ENCODE measurements at regions not wholly inside any gene's neighbourhood (a gene's known extent, or its start where the extent isn't known, plus 50 kb on each side); places are given as distances from the start of the nearest gene placed in this dataset.

DNA sequence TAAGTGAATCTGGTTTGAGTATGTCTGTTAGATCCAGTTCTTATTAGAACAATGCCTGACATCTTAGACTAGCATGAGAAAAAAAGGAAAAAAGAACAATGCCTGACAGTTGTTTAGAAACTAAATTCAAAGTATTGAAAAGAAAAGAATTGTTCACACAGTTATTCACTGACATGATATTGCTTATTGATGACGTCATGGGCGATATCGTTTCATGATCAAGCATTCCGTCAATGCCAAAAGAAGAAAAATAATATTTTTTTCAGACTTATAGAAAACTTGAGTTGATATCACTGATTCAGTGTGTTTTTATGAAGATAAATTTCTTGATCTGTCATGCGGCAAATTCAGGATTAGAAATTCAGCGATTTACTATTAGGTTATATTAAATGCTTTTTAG, 196.5 kb upstream of the AGR3 start:
- no peak overlapping the region for H3K4me3 ChIP-seq (replicated peaks in 1 of 4; ENCODE audit: control extremely low read depth in 1 of 4, insufficient read depth in 1 of 4, low read depth in 3 of 4, low read length in 4 of 4)
- no peaks in the 10 kb centered on the region for H3K36me3 ChIP-seq (ENCODE audit: control insufficient read depth, insufficient read depth, low read length)
- no peaks in the 10 kb centered on the region for H3K27me3 ChIP-seq (ENCODE audit: control insufficient read depth, insufficient read depth, low read length)
- no peaks in the 10 kb centered on the region for H3K9me3 ChIP-seq (ENCODE audit: control insufficient read depth, insufficient read depth, low read depth, low read length)
- no peaks in the 10 kb centered on the region for H4K20me1 ChIP-seq (ENCODE audit: control insufficient read depth, extremely low read depth, insufficient read depth, low read length)
- no peaks in the 10 kb centered on the region for H3K79me2 ChIP-seq (ENCODE audit: control insufficient read depth, insufficient read depth, low read length)
- no peaks in the 10 kb centered on the region for H3K4me1 ChIP-seq (ENCODE audit: control insufficient read depth, extremely low read depth, insufficient read depth, low read length)
- no peak overlapping the region for H3K4me2 ChIP-seq (ENCODE audit: extremely low read depth, insufficient read depth, low read length)
- no peak overlapping the region for H3K27ac ChIP-seq (ENCODE audit: insufficient read depth, low read length)
- H3K9ac ChIP-seq (ENCODE audit: insufficient read depth, low read length) = no peak overlapping the region
- DNase-seq (ENCODE audit: low read depth in 2 of 2) = no peak
- H2AFZ ChIP-seq (ENCODE audit: low read length) = no peak overlapping the region
- TF ChIP-seq, protein P1, sequence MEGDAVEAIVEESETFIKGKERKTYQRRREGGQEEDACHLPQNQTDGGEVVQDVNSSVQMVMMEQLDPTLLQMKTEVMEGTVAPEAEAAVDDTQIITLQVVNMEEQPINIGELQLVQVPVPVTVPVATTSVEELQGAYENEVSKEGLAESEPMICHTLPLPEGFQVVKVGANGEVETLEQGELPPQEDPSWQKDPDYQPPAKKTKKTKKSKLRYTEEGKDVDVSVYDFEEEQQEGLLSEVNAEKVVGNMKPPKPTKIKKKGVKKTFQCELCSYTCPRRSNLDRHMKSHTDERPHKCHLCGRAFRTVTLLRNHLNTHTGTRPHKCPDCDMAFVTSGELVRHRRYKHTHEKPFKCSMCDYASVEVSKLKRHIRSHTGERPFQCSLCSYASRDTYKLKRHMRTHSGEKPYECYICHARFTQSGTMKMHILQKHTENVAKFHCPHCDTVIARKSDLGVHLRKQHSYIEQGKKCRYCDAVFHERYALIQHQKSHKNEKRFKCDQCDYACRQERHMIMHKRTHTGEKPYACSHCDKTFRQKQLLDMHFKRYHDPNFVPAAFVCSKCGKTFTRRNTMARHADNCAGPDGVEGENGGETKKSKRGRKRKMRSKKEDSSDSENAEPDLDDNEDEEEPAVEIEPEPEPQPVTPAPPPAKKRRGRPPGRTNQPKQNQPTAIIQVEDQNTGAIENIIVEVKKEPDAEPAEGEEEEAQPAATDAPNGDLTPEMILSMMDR (conservative IDR thresholded peaks at IDR 0.05 in 1 of 2, IDR thresholded peaks at IDR 0.05 in 1 of 2; ENCODE audit: low read depth in 1 of 2, low read length in 2 of 2) = no peak
- TF ChIP-seq EZH2 (IDR thresholded peaks at IDR 0.05; ENCODE audit: low read length, missing control alignments) = no peak

DNA sequence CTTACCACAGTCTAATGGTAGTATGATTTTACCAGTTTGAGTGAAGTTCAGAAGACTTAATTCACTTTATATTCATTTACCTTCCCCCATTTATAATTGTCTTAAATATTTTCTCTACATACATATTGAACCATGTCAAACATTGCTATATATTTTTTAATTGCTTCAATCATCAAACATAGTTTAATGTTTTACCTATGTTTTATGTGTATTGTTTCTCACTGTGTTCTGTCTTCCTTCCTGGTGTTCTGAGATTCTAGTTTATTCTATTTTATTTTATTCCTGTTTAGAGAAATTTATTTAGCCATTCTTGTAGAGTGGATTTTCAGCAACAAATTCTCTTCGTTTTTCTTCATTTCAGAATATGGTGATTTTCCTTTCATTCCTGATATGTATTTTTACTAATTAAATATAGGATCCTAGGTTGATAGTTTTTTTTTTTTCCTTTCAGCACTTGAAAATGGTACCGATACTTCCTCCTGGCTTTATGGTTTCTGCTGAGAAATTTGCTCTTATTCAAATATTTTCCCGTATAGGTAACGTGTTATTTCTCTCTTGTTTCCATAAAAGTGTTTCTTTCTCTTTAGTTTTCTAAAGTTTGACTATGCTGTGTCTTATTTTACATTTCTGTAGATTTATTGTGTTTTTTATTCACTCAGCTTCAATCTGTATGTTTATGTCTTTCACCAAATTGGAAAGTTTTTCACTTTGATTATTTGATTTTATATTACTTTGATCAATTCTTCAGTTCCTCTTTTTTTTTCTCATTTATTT, 201.8 kb upstream of the AGR3 start:
- Histone ChIP-seq H4K20me1 (ENCODE audit: control insufficient read depth, extremely low read depth, insufficient read depth, low read length) (no peaks in the 10 kb centered on the region), H3K4me3 (replicated peaks in 1 of 4; ENCODE audit: control extremely low read depth in 1 of 4, insufficient read depth in 1 of 4, low read depth in 3 of 4, low read length in 4 of 4) (no peak overlapping the region), H3K4me2 (ENCODE audit: extremely low read depth, insufficient read depth, low read length) (no peak overlapping the region), H3K36me3 (ENCODE audit: control insufficient read depth, insufficient read depth, low read length) (no peaks in the 10 kb centered on the region), H3K27ac (ENCODE audit: insufficient read depth, low read length) (no peak overlapping the region), H2AFZ (ENCODE audit: low read length) (no peak overlapping the region), H3K4me1 (ENCODE audit: control insufficient read depth, extremely low read depth, insufficient read depth, low read length) (no peaks in the 10 kb centered on the region), H3K27me3 (ENCODE audit: control insufficient read depth, insufficient read depth, low read length) (no peaks in the 10 kb centered on the region), H3K9ac (ENCODE audit: insufficient read depth, low read length) (no peak overlapping the region), H3K9me3 (ENCODE audit: control insufficient read depth, insufficient read depth, low read depth, low read length) (no peaks in the 10 kb centered on the region), H3K79me2 (ENCODE audit: control insufficient read depth, insufficient read depth, low read length) (no peaks in the 10 kb centered on the region)
- DNase-seq (ENCODE audit: low read depth in 2 of 2) = no peak
- TF ChIP-seq EZH2 (IDR thresholded peaks at IDR 0.05; ENCODE audit: low read length, missing control alignments) = no peak
- TF ChIP-seq, protein P1 (conservative IDR thresholded peaks at IDR 0.05 in 1 of 2, IDR thresholded peaks at IDR 0.05 in 1 of 2; ENCODE audit: low read depth in 1 of 2, low read length in 2 of 2) = no peak

DNA sequence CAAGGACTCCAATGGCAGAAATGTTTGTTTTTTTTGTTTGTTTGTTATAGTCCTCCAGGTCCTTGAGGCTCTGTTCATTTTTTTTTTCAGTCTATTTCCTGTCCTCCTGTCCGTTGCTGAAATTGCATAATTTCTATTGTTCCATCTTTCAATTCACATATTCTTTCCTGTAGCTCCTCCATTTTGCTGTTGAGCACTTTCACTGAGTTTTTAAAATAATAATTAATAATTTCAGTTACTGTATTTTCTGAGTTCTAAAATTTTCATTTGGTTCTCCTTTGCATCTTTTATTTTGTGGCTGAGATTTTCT, 202.3 kb upstream of the AGR3 start:
- Histone ChIP-seq H3K27ac (ENCODE audit: insufficient read depth, low read length) (no peak overlapping the region), H3K27me3 (ENCODE audit: control insufficient read depth, insufficient read depth, low read length) (no peaks in the 10 kb centered on the region), H2AFZ (ENCODE audit: low read length) (no peak overlapping the region), H4K20me1 (ENCODE audit: control insufficient read depth, extremely low read depth, insufficient read depth, low read length) (no peaks in the 10 kb centered on the region), H3K79me2 (ENCODE audit: control insufficient read depth, insufficient read depth, low read length) (no peaks in the 10 kb centered on the region), H3K4me1 (ENCODE audit: control insufficient read depth, extremely low read depth, insufficient read depth, low read length) (no peaks in the 10 kb centered on the region), H3K9ac (ENCODE audit: insufficient read depth, low read length) (no peak overlapping the region), H3K4me2 (ENCODE audit: extremely low read depth, insufficient read depth, low read length) (no peak overlapping the region), H3K36me3 (ENCODE audit: control insufficient read depth, insufficient read depth, low read length) (no peaks in the 10 kb centered on the region), H3K4me3 (replicated peaks in 1 of 4; ENCODE audit: control extremely low read depth in 1 of 4, insufficient read depth in 1 of 4, low read depth in 3 of 4, low read length in 4 of 4) (no peak overlapping the region), H3K9me3 (ENCODE audit: control insufficient read depth, insufficient read depth, low read depth, low read length) (no peaks in the 10 kb centered on the region)
- no peak for DNase-seq (ENCODE audit: low read depth in 2 of 2)
- no peak for TF ChIP-seq EZH2 (IDR thresholded peaks at IDR 0.05; ENCODE audit: low read length, missing control alignments)

Measured in fibroblast of lung (primary cell).